Osteoblast (primary cell): ENCODE measurements at regions not wholly inside any gene's neighbourhood (a gene's known extent, or its start where the extent isn't known, plus 50 kb on each side); places are given as distances from the start of the nearest gene placed in this dataset.

Source experiments
- DNase-seq: peaks from one replicate; pipeline ENCODE4 v3.0.0; 2011; ENCODE audit warnings: low spot score, mixed read lengths; ENCODE audit not compliant: insufficient read length; ENCODE audit errors: missing footprints
- H2AFZ ChIP-seq: 2 replicates; pipeline ENCODE4 v1.6.0; 2011; ENCODE audit warnings: mild to moderate bottlenecking, low read length
- H3K27ac ChIP-seq: 2 replicates; pipeline ENCODE4 v1.5.1; 2011; ENCODE audit warnings: mild to moderate bottlenecking, low read depth, low read length, moderate library complexity
- H3K27me3 ChIP-seq: 2 replicates; pipeline ENCODE4 v1.6.0; 2012; ENCODE audit warnings: mild to moderate bottlenecking, control low read depth, inconsistent platforms, low read length, moderate library complexity; ENCODE audit not compliant: insufficient read depth
- H3K36me3 ChIP-seq: 2 replicates; pipeline ENCODE4 v1.5.1; 2011; ENCODE audit warnings: mild to moderate bottlenecking, low read length, control low read depth, moderate library complexity; ENCODE audit not compliant: insufficient read depth
- H3K4me1 ChIP-seq: 2 replicates; pipeline ENCODE4 v1.5.1; 2011; ENCODE audit warnings: mild to moderate bottlenecking, low read length, control low read depth, moderate library complexity; ENCODE audit not compliant: insufficient read depth
- H3K4me2 ChIP-seq: 2 replicates; pipeline ENCODE4 v1.6.0; 2011; ENCODE audit warnings: mild to moderate bottlenecking, low read length; ENCODE audit not compliant: insufficient read depth
- H3K4me3 ChIP-seq: fragments of 200-600 bp; sonication (generic); 3 replicates; pipeline ENCODE4 v1.5.1; 2012; ENCODE audit warnings: mild to moderate bottlenecking, low read length, inconsistent platforms; ENCODE audit not compliant: insufficient read depth
- H3K79me2 ChIP-seq: 2 replicates; pipeline ENCODE4 v1.6.0; 2012; ENCODE audit warnings: mild to moderate bottlenecking, low read length, control low read depth, inconsistent platforms; ENCODE audit not compliant: insufficient read depth
- H3K9me3 ChIP-seq: 2 replicates; pipeline ENCODE4 v1.5.1; 2011; ENCODE audit warnings: low read depth, low read length, control low read depth
- H4K20me1 ChIP-seq: 2 replicates; pipeline ENCODE4 v1.6.0; 2012; ENCODE audit warnings: mild to moderate bottlenecking, low read length, control low read depth; ENCODE audit not compliant: insufficient read depth
- CTCF ChIP-seq: IDR thresholded peaks from 2 replicates; pipeline ENCODE4 v1.5.1; 2011; ENCODE audit warnings: mild to moderate bottlenecking, low read depth, low read length, moderate library complexity; ENCODE audit errors: extremely low read depth

- Histone ChIP-seq H3K27me3 (no peaks in the 10 kb centered on the region), H3K27ac (no peak overlapping the region), H4K20me1 (no peaks in the 10 kb centered on the region), H3K9me3 (no peaks in the 10 kb centered on the region), H2AFZ (no peak overlapping the region), H3K4me2 (no peak overlapping the region), H3K4me1 (no peaks in the 10 kb centered on the region), H3K36me3 (no peaks in the 10 kb centered on the region), H3K79me2 (no peaks in the 10 kb centered on the region), H3K4me3 (no peak overlapping the region)
- TF ChIP-seq CTCF, result no peak
- DNase-seq, result no peak
These were observed 516.6 kb downstream of the FAM181B start for GRCh38 chr11:82216927-82217570.

GRCh38 chr11:82210011-82210410 is 523.7 kb downstream of the FAM181B start:
- Histone ChIP-seq H3K4me1 (no peaks in the 10 kb centered on the region), H4K20me1 (no peaks in the 10 kb centered on the region), H3K79me2 (no peaks in the 10 kb centered on the region), H3K4me3 (no peak overlapping the region), H3K9me3 (no peaks in the 10 kb centered on the region), H2AFZ (no peak overlapping the region), H3K4me2 (no peak overlapping the region), H3K27ac (no peak overlapping the region), H3K27me3 (no peaks in the 10 kb centered on the region), H3K36me3 (no peaks in the 10 kb centered on the region)
- DNase-seq, result no peak
- TF ChIP-seq CTCF, result no peak

- no peaks in the 10 kb centered on the region for H3K9me3 ChIP-seq
- H3K27ac ChIP-seq, result no peak overlapping the region
- no peaks in the 10 kb centered on the region for H3K36me3 ChIP-seq
- H4K20me1 ChIP-seq, result no peaks in the 10 kb centered on the region
- H2AFZ ChIP-seq, result no peak overlapping the region
- no peak overlapping the region for H3K4me2 ChIP-seq
- H3K4me3 ChIP-seq, result no peak overlapping the region
- DNase-seq, result no peak
- no peaks in the 10 kb centered on the region for H3K79me2 ChIP-seq
- no peaks in the 10 kb centered on the region for H3K4me1 ChIP-seq
- no peak for TF ChIP-seq CTCF
- no peaks in the 10 kb centered on the region for H3K27me3 ChIP-seq
These were observed 538.4 kb downstream of the FAM181B start for GRCh38 chr11:82195283-82195682.

GRCh38 chr11:82194521-82194920 is 539.1 kb downstream of the FAM181B start:
- no peak overlapping the region for H3K4me2 ChIP-seq
- no peaks in the 10 kb centered on the region for H3K36me3 ChIP-seq
- H3K79me2 ChIP-seq, result no peaks in the 10 kb centered on the region
- H4K20me1 ChIP-seq, result no peaks in the 10 kb centered on the region
- H2AFZ ChIP-seq, result no peak overlapping the region
- H3K27ac ChIP-seq, result no peak overlapping the region
- H3K4me3 ChIP-seq, result no peak overlapping the region
- no peak for DNase-seq
- no peaks in the 10 kb centered on the region for H3K9me3 ChIP-seq
- no peaks in the 10 kb centered on the region for H3K4me1 ChIP-seq
- H3K27me3 ChIP-seq, result no peaks in the 10 kb centered on the region
- no peak for TF ChIP-seq CTCF
